ENCODE measurements at regions not wholly inside any gene's neighbourhood (a gene's known extent, or its start where the extent isn't known, plus 50 kb on each side); places are given as distances from the start of the nearest gene placed in this dataset.

GRCh38 chr2:20540587-20541293 is 93.9 kb downstream of the RHOB start:
- peak in 1 of 5 experiments; percentile 26 for DNase-seq

DNA sequence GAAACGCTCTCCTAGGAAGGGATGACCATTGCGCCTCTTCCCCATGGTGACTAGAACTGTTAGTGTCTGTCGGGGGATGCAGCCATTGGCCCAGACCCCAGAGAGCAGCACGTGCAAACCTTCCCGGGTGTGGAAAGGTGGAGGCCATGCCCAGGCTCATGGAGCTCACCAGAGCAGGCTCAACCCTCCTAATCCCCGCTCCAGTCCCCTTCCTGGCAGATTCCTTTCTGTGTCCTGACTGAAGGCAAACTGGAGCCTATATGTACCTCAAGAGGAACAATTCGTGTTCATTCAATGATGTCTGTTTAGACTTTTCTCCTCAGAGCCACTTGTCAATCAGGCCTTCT is 94.4 kb downstream of the RHOB start:
- DNase-seq = no peak

DNA sequence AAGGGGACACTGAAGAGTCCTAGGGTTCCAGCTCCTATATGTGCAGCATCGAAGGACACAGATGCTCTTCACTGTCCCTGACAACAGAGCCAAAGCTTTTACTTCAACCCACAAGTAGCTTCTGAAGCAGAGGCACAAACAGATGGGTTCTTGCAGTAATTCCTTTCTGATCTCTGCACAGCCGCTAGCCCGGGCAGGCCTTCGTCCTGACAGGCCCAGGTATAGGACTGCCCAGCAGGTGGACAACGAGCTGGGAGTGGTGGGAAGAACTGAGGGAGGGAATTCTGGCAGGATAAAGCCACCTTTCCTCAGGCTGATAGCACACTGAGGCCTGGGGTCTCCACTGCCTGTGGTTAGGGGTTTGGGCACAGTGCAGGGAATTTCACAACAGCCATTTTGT is 94.8 kb downstream of the RHOB start:
- DNase-seq = no peak

GRCh38 chr2:20542269-20542668 is 95.4 kb downstream of the RHOB start:
- DNase-seq = no peak

- no peak for DNase-seq
Measured at GRCh38 chr2:20542746-20543468, 96.0 kb downstream of the RHOB start.

DNA sequence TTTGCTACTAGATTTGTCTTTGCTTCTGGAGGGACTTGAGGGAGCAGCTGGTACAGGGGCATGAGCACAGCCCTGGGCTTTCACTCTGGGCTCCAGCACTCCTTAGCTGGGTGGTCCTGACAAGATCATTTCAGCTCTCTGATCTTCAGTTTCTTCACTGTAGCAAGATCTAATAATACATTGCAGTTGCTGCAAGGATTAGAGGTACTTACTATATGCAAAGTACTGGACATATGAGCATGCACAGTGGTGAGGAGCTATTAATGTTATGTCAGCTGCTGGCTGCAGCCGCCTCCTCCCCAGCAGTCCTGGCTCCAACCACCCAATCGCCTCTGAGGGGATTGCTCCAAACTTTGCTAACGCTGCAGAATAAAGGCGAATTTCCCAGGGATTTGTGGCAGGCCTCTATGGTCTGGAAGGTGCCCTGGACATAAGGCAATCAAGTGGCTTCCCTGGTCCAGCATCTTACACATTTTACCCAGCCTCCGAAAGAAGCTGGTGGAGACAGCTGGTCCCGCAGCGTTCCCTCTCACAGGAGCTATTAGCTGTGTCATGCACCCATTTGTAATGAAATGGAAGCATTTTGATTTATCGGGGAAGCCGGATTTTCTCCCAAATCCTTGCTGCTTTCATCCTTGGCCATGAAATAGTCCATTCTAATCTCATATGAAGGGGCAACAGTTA is 96.7 kb downstream of the RHOB start:
- DNase-seq = no peak

DNA sequence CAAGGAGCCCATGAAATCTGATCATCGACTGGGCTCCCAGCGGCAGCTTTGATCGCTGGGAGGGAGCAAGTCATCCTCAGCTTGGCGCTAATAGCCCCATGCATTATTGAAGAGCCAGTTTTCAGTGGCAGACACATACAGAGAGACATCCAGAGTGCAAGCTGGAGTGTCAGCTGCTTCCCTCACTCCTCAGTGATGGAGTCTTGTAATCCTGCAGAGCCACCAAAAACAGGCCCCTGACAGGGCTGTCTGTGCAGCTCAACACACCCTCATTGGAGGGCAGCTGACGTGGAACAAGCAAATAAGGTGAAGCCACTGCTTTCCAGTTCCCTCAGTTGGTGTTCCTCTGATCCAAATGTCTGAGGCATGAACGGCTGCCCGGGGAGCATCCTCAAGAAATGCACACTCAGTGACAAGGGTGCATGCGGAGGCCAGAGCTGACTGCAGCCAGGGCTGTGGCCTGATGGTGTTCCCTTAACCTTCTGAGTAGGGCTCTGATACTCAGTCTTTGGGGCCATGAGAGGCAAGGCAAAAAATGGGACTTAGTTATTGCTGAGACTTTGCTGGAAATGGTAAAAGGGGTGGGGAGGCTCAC is 97.4 kb downstream of the RHOB start:
- no peak for DNase-seq

DNA sequence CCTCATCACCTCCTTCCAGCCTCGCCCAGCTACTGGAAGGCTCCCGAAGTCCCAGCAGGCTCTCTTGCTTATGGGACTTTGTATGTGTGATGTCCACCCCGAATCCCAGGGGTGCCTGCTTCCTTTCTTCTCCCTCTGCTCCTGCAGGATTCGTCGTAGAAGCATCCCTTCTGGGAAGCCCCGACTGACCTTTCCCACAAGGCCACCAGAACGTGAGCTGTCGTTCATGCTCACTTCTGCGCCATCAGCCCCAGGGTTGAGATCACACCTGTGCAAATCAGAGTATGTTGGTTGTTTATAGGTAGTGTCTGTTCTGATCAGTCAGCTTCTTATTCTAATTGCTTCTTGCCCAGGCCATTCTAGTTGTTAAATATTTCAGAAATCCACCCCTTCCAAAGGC is 101.8 kb downstream of the HS1BP3 start:
- no peak for DNase-seq

DNA sequence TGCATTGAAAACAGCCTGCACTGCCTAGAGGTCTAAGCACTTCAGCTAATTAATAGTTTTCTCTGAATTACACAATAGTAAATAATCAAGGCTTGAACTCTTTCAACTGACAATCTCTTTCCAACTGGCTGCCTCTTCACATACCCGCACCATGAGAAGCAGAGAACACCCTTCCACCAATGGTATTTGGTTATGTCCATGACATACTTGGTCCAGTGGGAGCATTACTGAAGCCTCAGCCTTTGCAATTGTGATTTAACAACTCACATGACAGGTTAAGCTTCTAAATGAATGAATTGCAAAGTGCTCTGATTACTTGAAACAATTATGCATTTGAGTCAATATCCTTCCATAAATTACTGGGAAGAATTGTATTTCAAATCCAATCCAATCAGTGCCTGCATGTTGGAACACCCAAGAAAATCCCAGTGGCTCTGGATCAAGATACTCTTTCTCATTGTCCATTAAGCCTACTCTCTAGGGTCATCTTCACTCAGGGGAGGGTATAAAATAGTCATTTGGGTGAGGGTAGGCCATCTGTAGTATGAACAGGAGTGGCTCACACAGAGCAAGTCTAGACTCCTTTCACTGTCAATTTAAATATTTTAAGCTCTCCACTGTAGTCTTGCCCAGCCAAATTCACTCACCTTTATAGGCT is 101.1 kb downstream of the HS1BP3 start:
- DNase-seq = no peak

GRCh38 chr2:20551260-20551944 is 99.5 kb downstream of the HS1BP3 start:
- DNase-seq = no peak

- no peak for DNase-seq
Measured at GRCh38 chr2:20551945-20552328, 99.0 kb downstream of the HS1BP3 start.

DNA sequence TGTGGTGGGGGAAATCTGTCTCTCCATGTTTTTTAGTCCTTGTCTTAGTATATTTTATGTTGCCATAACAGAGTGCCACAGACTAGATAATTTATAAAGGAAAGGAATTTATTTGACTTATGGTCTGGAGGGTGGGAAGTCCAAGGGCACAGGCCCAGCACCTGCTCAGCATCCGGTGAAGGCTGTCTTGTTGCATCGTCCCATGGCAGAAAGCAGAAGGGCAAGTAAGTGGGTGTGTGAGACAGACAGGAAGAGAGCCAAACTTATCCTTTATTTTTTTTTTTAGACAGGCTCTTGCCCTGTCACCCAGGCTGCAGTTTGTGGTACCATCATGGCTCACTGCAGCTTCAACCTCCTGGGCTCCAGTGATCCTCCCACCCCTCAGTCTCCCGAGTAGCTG is 98.1 kb downstream of the HS1BP3 start:
- no peak for DNase-seq

DNA sequence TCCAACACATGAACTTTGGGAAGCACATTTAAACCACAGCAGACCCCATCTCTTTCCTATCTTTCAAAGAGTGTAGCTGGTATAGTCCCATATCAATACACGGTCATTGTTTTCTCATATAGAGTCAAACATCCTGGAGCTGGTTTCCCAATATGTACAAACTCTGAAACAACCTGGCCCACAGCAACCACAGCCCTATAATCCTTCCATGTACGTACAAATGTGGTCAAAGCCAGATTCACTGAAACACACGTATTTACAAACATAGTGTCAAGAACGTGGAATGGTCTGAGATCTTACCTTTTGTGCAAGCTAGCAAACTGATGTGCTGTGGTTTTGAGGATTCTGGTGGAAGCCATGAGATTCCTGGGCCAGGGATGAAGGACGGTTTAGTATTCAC is 97.3 kb downstream of the HS1BP3 start:
- DNase-seq = no peak

DNA sequence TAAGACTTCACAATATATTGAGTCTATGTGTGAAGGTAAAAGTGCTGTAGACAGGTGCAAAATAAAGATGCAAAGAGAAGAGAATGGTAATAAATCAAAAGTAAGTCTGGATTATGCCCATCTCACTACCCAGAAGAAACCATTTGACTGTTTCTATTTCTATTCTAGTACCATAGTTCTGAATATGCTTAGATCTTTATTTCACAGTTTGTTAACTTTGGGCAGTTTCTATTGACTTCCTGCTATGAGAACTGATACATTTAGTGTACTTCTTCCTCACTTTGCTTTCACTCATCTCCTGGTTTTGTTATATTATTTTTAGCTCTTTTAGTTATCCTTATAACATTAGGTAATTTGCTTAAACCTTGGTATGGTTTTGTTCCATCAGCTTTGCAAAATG is 94.9 kb downstream of the HS1BP3 start:
- DNase-seq = no peak

DNA sequence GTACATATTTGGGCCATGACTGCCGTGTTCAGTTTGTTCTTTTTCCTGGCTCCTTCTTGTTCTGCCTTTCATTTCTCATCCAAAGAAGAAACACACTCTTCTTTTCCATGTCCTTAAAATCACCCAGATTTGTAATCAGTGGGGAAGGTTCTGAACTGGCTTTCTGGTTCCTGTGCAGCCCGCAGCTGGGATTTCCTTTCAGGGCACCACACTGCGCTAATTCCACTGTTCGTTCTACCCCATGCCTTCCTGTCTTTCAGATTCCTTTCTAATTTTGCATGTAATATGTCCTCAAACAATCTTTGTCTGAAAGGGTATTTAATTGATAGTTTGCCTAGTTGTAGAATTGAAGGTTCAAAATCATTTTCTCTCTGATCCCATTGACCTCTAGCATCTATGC is 94.1 kb downstream of the HS1BP3 start:
- no peak for DNase-seq

- no peak for DNase-seq
Measured at GRCh38 chr2:20557226-20557625, 93.7 kb downstream of the HS1BP3 start.

DNA sequence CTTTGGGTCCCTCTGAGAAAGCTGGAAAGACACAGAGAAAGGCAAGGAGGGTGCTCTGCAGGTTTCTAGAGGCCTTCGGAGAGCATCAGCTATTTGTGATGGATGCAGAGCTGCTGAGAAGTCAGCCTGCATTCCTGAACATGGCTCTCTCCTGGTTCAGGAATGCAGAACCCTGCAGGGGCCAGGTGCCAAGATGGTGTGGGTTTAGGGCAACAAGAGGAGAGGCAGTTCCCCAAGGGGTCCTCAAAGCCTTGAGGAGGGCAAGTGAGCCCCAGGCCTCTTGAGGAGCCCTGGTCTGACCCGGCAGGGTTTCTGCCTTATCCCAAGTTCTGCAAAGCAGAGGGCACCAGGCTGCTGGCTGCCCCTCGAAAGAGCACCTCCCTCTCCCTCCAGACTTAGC is 93.3 kb downstream of the HS1BP3 start:
- no peak for DNase-seq

- no peak for DNase-seq
Measured at GRCh38 chr2:20558391-20559150, 92.3 kb downstream of the HS1BP3 start.

GRCh38 chr2:20559277-20559676 is 91.6 kb downstream of the HS1BP3 start:
- no peak for DNase-seq

DNA sequence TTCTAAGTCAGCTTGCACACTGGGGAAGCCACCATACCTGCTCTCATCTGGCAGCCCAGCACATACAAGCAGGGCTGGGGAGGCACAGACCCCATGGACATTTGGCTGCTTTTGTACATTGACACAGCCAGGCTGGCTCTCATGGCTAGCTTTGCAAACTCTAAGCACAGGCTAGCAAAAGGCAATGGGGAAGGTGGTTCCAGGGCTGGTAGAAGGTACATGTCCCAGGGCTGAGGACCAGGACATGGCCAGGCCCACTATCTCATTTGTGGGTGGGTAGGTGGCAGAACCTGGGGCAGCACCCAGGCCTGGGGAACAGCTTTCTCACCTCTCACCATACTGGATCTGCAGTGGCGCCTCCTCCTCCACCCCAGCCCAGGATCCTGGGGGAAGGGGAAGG is 90.9 kb downstream of the HS1BP3 start:
- DNase-seq = no peak

DNA sequence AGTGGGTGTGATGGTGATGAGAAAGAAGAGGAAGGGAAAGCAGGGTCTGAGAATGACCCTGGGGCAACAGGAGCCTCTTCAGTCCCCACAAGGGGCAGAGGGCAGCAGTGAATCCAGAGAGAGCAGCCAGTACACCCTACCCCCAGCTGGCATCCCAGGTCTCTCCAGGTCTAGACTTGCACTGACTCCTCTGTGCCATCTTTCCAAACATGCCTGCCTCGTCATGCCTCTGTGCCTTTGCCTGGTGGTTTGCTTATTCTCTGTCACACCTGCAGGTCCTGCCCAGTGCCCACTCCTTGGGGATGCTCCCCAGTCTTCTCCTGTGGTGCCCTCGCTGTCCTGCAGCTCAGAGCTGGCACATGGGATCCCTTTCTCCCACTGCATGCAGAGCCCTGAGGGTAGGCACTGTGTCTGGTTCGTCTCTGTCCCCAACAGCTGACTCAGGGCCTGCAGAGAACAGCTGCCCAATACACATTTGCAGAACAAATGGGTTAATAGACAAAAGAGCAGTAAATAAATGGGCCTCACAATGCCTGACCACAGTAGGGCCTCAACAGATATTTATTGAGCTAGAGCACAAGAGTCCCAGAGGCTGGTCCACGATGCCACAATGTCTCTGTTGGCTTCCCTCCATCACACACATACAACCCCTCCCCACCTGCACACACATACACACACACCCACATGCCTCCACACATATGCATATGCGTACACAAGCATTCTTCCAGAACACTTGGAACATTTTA is 89.8 kb downstream of the HS1BP3 start:
- DNase-seq = no peak

Measured in T-helper 2 cell (primary cell).